ENCODE measurements at regions not wholly inside any gene's neighbourhood (a gene's known extent, or its start where the extent isn't known, plus 50 kb on each side); places are given as distances from the start of the nearest gene placed in this dataset.

GRCh38 chr6:93676581-93676980, 257.2 kb upstream of the EPHA7 start:
- Histone ChIP-seq H3K9me3 (replicated peaks in 1 of 3) (no peaks in the 10 kb centered on the region), H3K27ac (no peak overlapping the region), H3K36me3 (replicated peaks in 1 of 2) (no peaks in the 10 kb centered on the region), H3K4me3 (no peak overlapping the region), H3K27me3 (no peaks in the 10 kb centered on the region), H3K4me1 (replicated peaks in 1 of 2) (no peaks in the 10 kb centered on the region)
- intact Hi-C loops (cut with DNase I), result no loop called here
- TF ChIP-seq POLR2A (IDR thresholded peaks at IDR 0.05), result no peak
- no peak for TF ChIP-seq CTCF (IDR thresholded peaks at IDR 0.05)
- no peak for DNase-seq
- WGBS, 4 donors, result 62 to 77% (median 65%) methylated on average over 1 of the region's 1 CpG

DNA sequence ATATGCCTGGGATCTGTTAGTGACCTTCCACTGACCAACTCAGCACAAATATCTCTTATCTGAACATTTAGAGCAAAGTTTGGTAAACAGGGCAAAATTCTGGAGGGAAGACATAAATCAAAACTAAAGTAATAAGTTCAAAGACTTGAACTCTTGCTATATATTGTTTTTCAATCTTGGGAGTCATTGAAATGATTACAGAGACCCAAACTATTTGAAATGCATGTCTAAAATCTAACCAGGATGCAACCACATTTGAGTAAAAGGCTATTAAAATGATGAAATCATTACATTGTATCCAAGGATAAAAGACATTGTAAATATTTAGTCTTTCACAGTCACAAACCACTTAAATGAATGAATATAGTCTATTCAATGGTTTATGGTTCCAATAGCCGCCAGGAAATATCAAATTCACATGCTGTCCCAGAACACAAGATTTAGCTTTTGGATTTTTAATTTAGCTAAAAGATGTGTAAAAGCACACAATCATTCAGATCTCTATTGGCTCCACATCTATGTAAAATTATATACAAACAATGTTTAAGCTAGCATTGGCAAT, 256.6 kb upstream of the EPHA7 start:
- no peaks in the 10 kb centered on the region for H3K4me1 ChIP-seq (replicated peaks in 1 of 2)
- DNase-seq, result no peak
- WGBS, 4 donors, result 64 to 74% (median 69%) methylated on average over 1 of the region's 1 CpG
- no peak overlapping the region for H3K27ac ChIP-seq
- intact Hi-C loops (cut with DNase I), result no loop called here
- H3K27me3 ChIP-seq, result no peaks in the 10 kb centered on the region
- H3K4me3 ChIP-seq, result no peak overlapping the region
- no peaks in the 10 kb centered on the region for H3K9me3 ChIP-seq (replicated peaks in 1 of 3)
- no peak for TF ChIP-seq POLR2A (IDR thresholded peaks at IDR 0.05)
- TF ChIP-seq CTCF (IDR thresholded peaks at IDR 0.05), result no peak
- no peaks in the 10 kb centered on the region for H3K36me3 ChIP-seq (replicated peaks in 1 of 2)

GRCh38 chr6:93663111-93663510, 243.8 kb upstream of the EPHA7 start:
- Histone ChIP-seq H3K27me3 (no peaks in the 10 kb centered on the region), H3K9me3 (replicated peaks in 1 of 3) (no peaks in the 10 kb centered on the region), H3K4me1 (replicated peaks in 1 of 2) (no peaks in the 10 kb centered on the region), H3K4me3 (no peak overlapping the region), H3K36me3 (replicated peaks in 1 of 2) (no peaks in the 10 kb centered on the region), H3K27ac (no peak overlapping the region)
- intact Hi-C loops (cut with DNase I), result no loop called here
- no peak for DNase-seq
- no peak for TF ChIP-seq CTCF (IDR thresholded peaks at IDR 0.05)
- TF ChIP-seq POLR2A (IDR thresholded peaks at IDR 0.05), result no peak
- 31 to 46% (median 37%) methylated on average over 1 of the region's 1 CpG for WGBS, 4 donors

DNA sequence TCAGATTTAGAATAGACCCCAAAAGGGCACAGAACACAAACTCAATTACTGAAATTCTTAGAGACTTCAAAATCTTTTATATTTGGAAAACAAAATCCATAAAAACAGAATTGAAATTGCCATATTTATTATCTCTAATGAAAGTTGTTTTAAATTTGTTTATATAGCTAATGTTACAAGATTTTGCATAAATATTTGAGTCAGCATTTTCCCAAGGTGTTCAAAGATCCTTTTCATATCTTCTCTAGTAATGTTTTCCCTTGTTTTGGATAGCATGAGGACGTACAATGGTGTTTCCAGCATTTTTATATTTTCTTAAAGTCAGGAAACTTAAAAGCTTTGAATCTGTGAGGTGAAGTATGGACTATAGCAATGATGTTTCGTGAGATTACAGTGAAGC, 235.2 kb upstream of the EPHA7 start:
- intact Hi-C loops (cut with DNase I), result loop anchor here in 1 of 2 donors (10.0 kb wide), 1 partner anchor 1280 kb away; no protein-coding TSS in a partner anchor

More for the DNA sequence above, 235.2 kb upstream of the EPHA7 start:
- Histone ChIP-seq H3K27me3 (no peaks in the 10 kb centered on the region), H3K4me1 (replicated peaks in 1 of 2) (no peaks in the 10 kb centered on the region), H3K36me3 (replicated peaks in 1 of 2) (no peaks in the 10 kb centered on the region), H3K9me3 (replicated peaks in 1 of 3) (no peaks in the 10 kb centered on the region), H3K27ac (no peak overlapping the region), H3K4me3 (no peak overlapping the region)
- TF ChIP-seq POLR2A (IDR thresholded peaks at IDR 0.05) (no peak), CTCF (IDR thresholded peaks at IDR 0.05) (no peak)
- 51 to 71% (median 66%) methylated on average over 2 of the region's 2 CpGs for whole genome bisulfite sequencing, 4 donors
- no peak for DNase-seq

Measured in adrenal gland (tissue), 9 donors.